HFFc6 (cell line): ENCODE measurements at regions not wholly inside any gene's neighbourhood (a gene's known extent, or its start where the extent isn't known, plus 50 kb on each side); places are given as distances from the start of the nearest gene placed in this dataset.

Experiments used
- DNase-seq: peaks from one replicate; pipeline ENCODE4 v3.0.0-alpha.2; 2018
- H3K27ac Mint-ChIP-seq: 2 replicates; pipeline ENCODE4 v1.8.0; 2020; ENCODE audit warnings: mild to moderate bottlenecking, mixed read lengths
- H3K27me3 Mint-ChIP-seq: 2 replicates; pipeline ENCODE4 v1.8.0; 2021; ENCODE audit warnings: mild to moderate bottlenecking, moderate library complexity, mixed read lengths; ENCODE audit not compliant: insufficient read depth
- H3K36me3 Mint-ChIP-seq: 2 replicates; pipeline ENCODE4 v1.8.0; 2021; ENCODE audit warnings: low read depth, mixed read lengths
- H3K4me1 Mint-ChIP-seq: 2 replicates; pipeline ENCODE4 v1.8.0; 2020; ENCODE audit warnings: low read depth, mixed read lengths
- H3K4me3 Mint-ChIP-seq: 2 replicates; pipeline ENCODE4 v1.8.0; 2020; ENCODE audit warnings: mild to moderate bottlenecking, moderate library complexity, mixed read lengths
- H3K9me3 Mint-ChIP-seq: 2 replicates; pipeline ENCODE4 v1.8.0; 2020; ENCODE audit warnings: mild to moderate bottlenecking, mixed read lengths
- CTCF ChIP-seq: fragments of 200-600 bp; sonication (generic); IDR thresholded peaks from 2 replicates; pipeline ENCODE4 v1.5.0; 2021; ENCODE audit warnings: antibody characterized with exemption, mild to moderate bottlenecking

GRCh38 chr7:149610441-149611011, 112.9 kb upstream of the ZNF746 start:
- DNase-seq = no peak
- Mint-ChIP-seq H3K4me3 (no peak overlapping the region), H3K9me3 (no peaks in the 10 kb centered on the region), H3K36me3 (peaks cover 75% of the 10 kb centered on the region), H3K27ac (no peak overlapping the region), H3K27me3 (peaks cover 2% of the 10 kb centered on the region; the same call in 1 of the 2 replicates), H3K4me1 (no peaks in the 10 kb centered on the region)
- TF ChIP-seq CTCF = no peak

- Mint-ChIP-seq H3K9me3 (no peaks in the 10 kb centered on the region), H3K27me3 (peaks cover 2% of the 10 kb centered on the region; the same call in 1 of the 2 replicates), H3K4me1 (no peaks in the 10 kb centered on the region)
Observed at GRCh38 chr7:149608168-149608567, 110.6 kb upstream of the ZNF746 start.

GRCh38 chr7:149607683-149608082, 110.1 kb upstream of the ZNF746 start:
- no peaks in the 10 kb centered on the region for H3K9me3 Mint-ChIP-seq
- peaks cover 2% of the 10 kb centered on the region; the same call in 1 of the 2 replicates for H3K27me3 Mint-ChIP-seq
- no peak overlapping the region for H3K27ac Mint-ChIP-seq
- no peak for DNase-seq
- TF ChIP-seq CTCF = no peak
- no peaks in the 10 kb centered on the region for H3K4me1 Mint-ChIP-seq
- H3K4me3 Mint-ChIP-seq = no peak overlapping the region
- H3K36me3 Mint-ChIP-seq = peaks cover 49% of the 10 kb centered on the region

More at GRCh38 chr7:149608168-149608567, 110.6 kb upstream of the ZNF746 start:
- H3K36me3 Mint-ChIP-seq = peaks cover 54% of the 10 kb centered on the region
- no peak for TF ChIP-seq CTCF
- H3K27ac Mint-ChIP-seq = no peak overlapping the region
- H3K4me3 Mint-ChIP-seq = no peak overlapping the region
- DNase-seq = no peak

GRCh38 chr7:149606826-149607225, 109.2 kb upstream of the ZNF746 start:
- Mint-ChIP-seq H3K27ac (no peak overlapping the region), H3K27me3 (peaks cover 2% of the 10 kb centered on the region; the same call in 1 of the 2 replicates)
- no peak for DNase-seq

GRCh38 chr7:149605696-149606095, 108.1 kb upstream of the ZNF746 start:
- no peak for TF ChIP-seq CTCF
- no peak overlapping the region for H3K4me3 Mint-ChIP-seq
- no peaks in the 10 kb centered on the region for H3K4me1 Mint-ChIP-seq
- peaks cover 2% of the 10 kb centered on the region; the same call in 1 of the 2 replicates for H3K27me3 Mint-ChIP-seq
- no peak for DNase-seq
- H3K27ac Mint-ChIP-seq = no peak overlapping the region
- H3K9me3 Mint-ChIP-seq = no peaks in the 10 kb centered on the region
- peaks cover 50% of the 10 kb centered on the region for H3K36me3 Mint-ChIP-seq

More at GRCh38 chr7:149606826-149607225, 109.2 kb upstream of the ZNF746 start:
- Mint-ChIP-seq H3K36me3 (peaks cover 47% of the 10 kb centered on the region), H3K9me3 (no peaks in the 10 kb centered on the region), H3K4me3 (no peak overlapping the region), H3K4me1 (no peaks in the 10 kb centered on the region)
- TF ChIP-seq CTCF = no peak
